GM23338 (cell line): ENCODE measurements at regions not wholly inside any gene's neighbourhood (a gene's known extent, or its start where the extent isn't known, plus 50 kb on each side); places are given as distances from the start of the nearest gene placed in this dataset.

ENCODE experiments used
- ATAC-seq: fragments of 200-7000 bp; cut with Tn5 transposase; 3 replicates; pipeline ENCODE4 v1.9.1; 2020
- DNase-seq: peaks from one replicate; pipeline ENCODE4 v3.0.0-alpha.2; 2015; ENCODE audit warnings: low spot score
- H2AFZ ChIP-seq: fragments of 200-600 bp; sonication (generic); 2 replicates; pipeline ENCODE4 v1.8.0; 2016; ENCODE audit warnings: antibody characterized with exemption, mild to moderate bottlenecking, moderate library complexity
- H3F3A ChIP-seq: fragments of 200-600 bp; sonication (generic); replicated peaks from 2 replicates; pipeline ENCODE4 v1.8.0; 2017; ENCODE audit warnings: antibody characterized with exemption, mixed run types, low read depth
- H3K27ac ChIP-seq: fragments of 200-600 bp; sonication (generic); 2 replicates; pipeline ENCODE4 v1.6.1; 2016; ENCODE audit warnings: low read depth
- H3K27me3 ChIP-seq: fragments of 200-600 bp; sonication (generic); 2 replicates; pipeline ENCODE4 v1.8.0; 2016; ENCODE audit warnings: mild to moderate bottlenecking, mixed run types, moderate library complexity; ENCODE audit not compliant: insufficient read depth
- H3K36me3 ChIP-seq: fragments of 200-600 bp; sonication (generic); 2 replicates; pipeline ENCODE4 v1.8.0; 2016; ENCODE audit warnings: mild to moderate bottlenecking; ENCODE audit not compliant: insufficient read depth
- H3K4me1 ChIP-seq: fragments of 200-600 bp; sonication (generic); 2 replicates; pipeline ENCODE4 v1.8.0; 2016; ENCODE audit warnings: mild to moderate bottlenecking, moderate library complexity; ENCODE audit not compliant: insufficient read depth
- H3K4me2 ChIP-seq: fragments of 200-600 bp; sonication (generic); 2 replicates; pipeline ENCODE4 v1.7.1; 2017; ENCODE audit warnings: mixed run types
- H3K4me3 ChIP-seq: fragments of 200-600 bp; sonication (generic); 2 replicates; pipeline ENCODE4 v1.6.1; 2016; ENCODE audit warnings: mixed run types
- H3K79me2 ChIP-seq: fragments of 200-600 bp; sonication (generic); replicated peaks from 2 replicates; pipeline ENCODE4 v1.8.0; 2017; ENCODE audit warnings: mild to moderate bottlenecking; ENCODE audit not compliant: insufficient read depth
- H3K9me2 ChIP-seq: fragments of 200-600 bp; sonication (generic); 2 replicates; pipeline ENCODE4 v1.8.0; 2017; ENCODE audit not compliant: insufficient read depth
- H4K20me1 ChIP-seq: fragments of 200-600 bp; sonication (generic); replicated peaks from 2 replicates; pipeline ENCODE4 v1.8.0; 2017; ENCODE audit warnings: mild to moderate bottlenecking; ENCODE audit not compliant: insufficient read depth
- H3K27ac Mint-ChIP-seq: 2 replicates; pipeline ENCODE4 v1.8.0; 2020; ENCODE audit warnings: inconsistent platforms, mild to moderate bottlenecking, moderate library complexity, mixed read lengths
- H3K27me3 Mint-ChIP-seq: 3 replicates; pipeline ENCODE4 v1.8.0; 2022; ENCODE audit warnings: low read depth, mild to moderate bottlenecking, moderate library complexity, mixed read lengths, inconsistent platforms; ENCODE audit not compliant: insufficient read depth, poor library complexity
- H3K36me3 Mint-ChIP-seq: 3 replicates; pipeline ENCODE4 v1.8.0; 2021; ENCODE audit warnings: low read depth, mild to moderate bottlenecking, inconsistent platforms, moderate library complexity, mixed read lengths
- H3K4me1 Mint-ChIP-seq: 3 replicates; pipeline ENCODE4 v1.8.0; 2020; ENCODE audit warnings: mild to moderate bottlenecking, inconsistent platforms, mixed read lengths
- H3K4me3 Mint-ChIP-seq: 3 replicates; pipeline ENCODE4 v1.8.0; 2021; ENCODE audit warnings: moderate library complexity, mild to moderate bottlenecking, inconsistent platforms, mixed read lengths
- H3K9me3 Mint-ChIP-seq: 3 replicates; pipeline ENCODE4 v1.8.0; 2020; ENCODE audit warnings: moderate library complexity, mild to moderate bottlenecking, inconsistent platforms, mixed read lengths
- CTCF ChIP-seq, 2 experiments: fragments of 200-600 bp in 1 of 2; sonication (generic) in 1 of 2; conservative IDR thresholded peaks; 2 replicates each; pipeline versions ENCODE4 v1.5.1 to v1.6.1; 2016 to 2017; ENCODE audit warnings: antibody characterized with exemption in 2 of 2, low read depth in 2 of 2, mild to moderate bottlenecking in 2 of 2, moderate library complexity in 1 of 2
- JUNB ChIP-seq: IDR thresholded peaks from one replicate; pipeline ENCODE4 v1.6.1; 2016; ENCODE audit warnings: antibody characterized with exemption; ENCODE audit not compliant: unreplicated experiment
- ZNF331 ChIP-seq: fragments of 250-450 bp; sonication (Bioruptor Pico); IDR thresholded peaks from 2 replicates; pipeline ENCODE4 v1.5.0; 2020; ENCODE audit warnings: low read depth, mild to moderate bottlenecking, moderate library complexity
- ZNF462 ChIP-seq: fragments of 250-450 bp; sonication (Bioruptor Pico); IDR thresholded peaks from 2 replicates; pipeline ENCODE4 v1.5.0; 2020; ENCODE audit warnings: mild to moderate bottlenecking, moderate library complexity

GRCh38 chr18:1585881-1586488 lies 681.3 kb downstream of the ADCYAP1 start:
- Histone ChIP-seq H3F3A (no peaks in the 10 kb centered on the region), H2AFZ (no peak overlapping the region), H3K4me2 (no peak overlapping the region), H3K36me3 (no peaks in the 10 kb centered on the region), H4K20me1 (no peaks in the 10 kb centered on the region), H3K4me1 (no peaks in the 10 kb centered on the region), H3K27ac (no peak overlapping the region), H3K9me2 (no peaks in the 10 kb centered on the region), H3K79me2 (no peaks in the 10 kb centered on the region), H3K27me3 (no peaks in the 10 kb centered on the region), H3K4me3 (no peak overlapping the region)
- Mint-ChIP-seq H3K9me3 (no peaks in the 10 kb centered on the region), H3K4me3 (no peak overlapping the region), H3K27me3 (no peaks in the 10 kb centered on the region), H3K4me1 (no peaks in the 10 kb centered on the region), H3K27ac (no peak overlapping the region), H3K36me3 (no peaks in the 10 kb centered on the region)
- DNase-seq (peak; percentile 80), ATAC-seq (peak; percentile 72)
- TF ChIP-seq ZNF331 (CRISPR knock-in tag) (no peak), CTCF (conservative IDR thresholded peaks at IDR 0.05; ENCODE audit: low read depth in 2 of 2) (peak; percentile 55 to 60), ZNF462 (CRISPR knock-in tag) (no peak), JUNB (no peak)
